Smooth muscle cell (in vitro differentiated cells): ENCODE measurements at regions not wholly inside any gene's neighbourhood (a gene's known extent, or its start where the extent isn't known, plus 50 kb on each side); places are given as distances from the start of the nearest gene placed in this dataset.

Experiments
- DNase-seq: peaks from one replicate; lab custom pipeline; 2025; ENCODE audit not compliant: unreplicated experiment; lab: John Stamatoyannopoulos, UW
- H2AFZ ChIP-seq: fragments of 200-600 bp; sonication (generic); 2 replicates; pipeline ENCODE4 v1.6.0; 2016; ENCODE audit warnings: antibody characterized with exemption, low read depth, mild to moderate bottlenecking
- H3F3A ChIP-seq: fragments of 200-600 bp; sonication (generic); 2 replicates; pipeline ENCODE4 v1.6.0; 2017; ENCODE audit warnings: antibody characterized with exemption, low read depth
- H3K27ac ChIP-seq: fragments of 200-600 bp; sonication (generic); 2 replicates; pipeline ENCODE4 v1.5.1; 2016; ENCODE audit warnings: low read depth, mild to moderate bottlenecking
- H3K27me3 ChIP-seq: fragments of 200-600 bp; sonication (generic); 2 replicates; pipeline ENCODE4 v1.6.1; 2016; ENCODE audit warnings: low read depth, mild to moderate bottlenecking
- H3K36me3 ChIP-seq: fragments of 200-600 bp; sonication (generic); 2 replicates; pipeline ENCODE4 v1.5.1; 2016; ENCODE audit warnings: low read depth
- H3K4me1 ChIP-seq: fragments of 200-600 bp; sonication (generic); 2 replicates; pipeline ENCODE4 v1.5.1; 2016; ENCODE audit warnings: low read depth
- H3K4me2 ChIP-seq: fragments of 200-600 bp; sonication (generic); 2 replicates; pipeline ENCODE4 v1.6.0; 2016; ENCODE audit warnings: mild to moderate bottlenecking
- H3K4me3 ChIP-seq: fragments of 200-600 bp; sonication (generic); 2 replicates; pipeline ENCODE4 v1.5.1; 2016; ENCODE audit warnings: mild to moderate bottlenecking
- H3K79me2 ChIP-seq: fragments of 200-600 bp; sonication (generic); 2 replicates; pipeline ENCODE4 v1.6.0; 2016; ENCODE audit warnings: low read depth, mild to moderate bottlenecking
- H3K9ac ChIP-seq: fragments of 200-600 bp; sonication (generic); 2 replicates; pipeline ENCODE4 v1.6.0; 2016; ENCODE audit warnings: low read depth
- H3K9me3 ChIP-seq: fragments of 200-600 bp; sonication (generic); replicated peaks from 2 replicates; pipeline ENCODE4 v1.5.1; 2016; ENCODE audit warnings: low read depth
- H4K20me1 ChIP-seq: fragments of 200-600 bp; sonication (generic); 2 replicates; pipeline ENCODE4 v1.6.0; 2016; ENCODE audit warnings: low read depth
- CTCF ChIP-seq: fragments of 200-600 bp; sonication (generic); IDR thresholded peaks from 2 replicates; pipeline ENCODE4 v1.5.1; 2017; ENCODE audit warnings: borderline replicate concordance, mild to moderate bottlenecking, antibody characterized with exemption; ENCODE audit not compliant: insufficient read depth, poor library complexity, severe bottlenecking
- WGBS: methylation state at CpG from one replicate; pipeline ENCODE4 v1.1.7; 2016; ENCODE audit warnings: low lambda C conversion rate; 5-methylcytosine and 5-hydroxymethylcytosine counted together

GRCh38 chr10:59463909-59464308, 101.6 kb upstream of the FAM13C start:
- H3K27ac ChIP-seq, result no peak overlapping the region
- WGBS, result 93% methylated on average over 4 of the region's 4 CpGs
- H4K20me1 ChIP-seq, result no peaks in the 10 kb centered on the region
- no peak for TF ChIP-seq CTCF
- H3K9me3 ChIP-seq, result no peaks in the 10 kb centered on the region
- no peaks in the 10 kb centered on the region for H3K79me2 ChIP-seq
- H3K4me3 ChIP-seq, result no peak overlapping the region
- H2AFZ ChIP-seq, result no peak overlapping the region
- DNase-seq, result no peak
- H3K27me3 ChIP-seq, result peaks cover 4% of the 10 kb centered on the region
- no peaks in the 10 kb centered on the region for H3K4me1 ChIP-seq
- H3K4me2 ChIP-seq, result no peak overlapping the region
- no peaks in the 10 kb centered on the region for H3F3A ChIP-seq
- H3K36me3 ChIP-seq, result no peaks in the 10 kb centered on the region
- no peak overlapping the region for H3K9ac ChIP-seq

GRCh38 chr10:59460601-59461000, 98.3 kb upstream of the FAM13C start:
- Histone ChIP-seq H3K27ac (no peak overlapping the region), H3K9me3 (no peaks in the 10 kb centered on the region), H3K4me3 (no peak overlapping the region), H3K27me3 (peaks cover 14% of the 10 kb centered on the region), H3K9ac (no peak overlapping the region), H3F3A (no peaks in the 10 kb centered on the region), H3K36me3 (no peaks in the 10 kb centered on the region), H4K20me1 (no peaks in the 10 kb centered on the region), H3K4me2 (no peak overlapping the region), H3K4me1 (no peaks in the 10 kb centered on the region), H3K79me2 (no peaks in the 10 kb centered on the region), H2AFZ (no peak overlapping the region)
- no peak for TF ChIP-seq CTCF
- DNase-seq, result no peak
- 94% methylated on average over 3 of the region's 3 CpGs for WGBS

GRCh38 chr10:59456199-59456598, 93.8 kb upstream of the FAM13C start:
- H3F3A ChIP-seq, result no peaks in the 10 kb centered on the region
- no peak for DNase-seq
- TF ChIP-seq CTCF, result no peak
- no peaks in the 10 kb centered on the region for H3K36me3 ChIP-seq
- H3K9me3 ChIP-seq, result no peaks in the 10 kb centered on the region
- H4K20me1 ChIP-seq, result no peaks in the 10 kb centered on the region
- no peak overlapping the region for H3K4me2 ChIP-seq
- no peak overlapping the region for H3K9ac ChIP-seq
- no peak overlapping the region for H3K4me3 ChIP-seq
- peaks cover 14% of the 10 kb centered on the region for H3K27me3 ChIP-seq
- no peak overlapping the region for H2AFZ ChIP-seq
- H3K27ac ChIP-seq, result no peak overlapping the region
- WGBS, result 88% methylated on average over 2 of the region's 2 CpGs
- no peaks in the 10 kb centered on the region for H3K79me2 ChIP-seq
- no peaks in the 10 kb centered on the region for H3K4me1 ChIP-seq

- no peak for TF ChIP-seq CTCF
- no peak overlapping the region for H2AFZ ChIP-seq
- H3K4me2 ChIP-seq, result no peak overlapping the region
- 86% methylated on average over 5 of the region's 5 CpGs for WGBS
- H4K20me1 ChIP-seq, result no peaks in the 10 kb centered on the region
- no peaks in the 10 kb centered on the region for H3K79me2 ChIP-seq
- H3K27me3 ChIP-seq, result peaks cover 14% of the 10 kb centered on the region
- no peak overlapping the region for H3K9ac ChIP-seq
- no peak overlapping the region for H3K4me3 ChIP-seq
- no peaks in the 10 kb centered on the region for H3K9me3 ChIP-seq
- DNase-seq, result no peak
- H3K27ac ChIP-seq, result no peak overlapping the region
- no peaks in the 10 kb centered on the region for H3K36me3 ChIP-seq
- H3K4me1 ChIP-seq, result no peaks in the 10 kb centered on the region
- no peaks in the 10 kb centered on the region for H3F3A ChIP-seq
Observed at GRCh38 chr10:59454171-59454919, 92.0 kb upstream of the FAM13C start.
